BJ (cell line): ENCODE measurements at regions not wholly inside any gene's neighbourhood (a gene's known extent, or its start where the extent isn't known, plus 50 kb on each side); places are given as distances from the start of the nearest gene placed in this dataset.

Experiments used
- CTCF ChIA-PET: fragments of 350-600 bp; formaldehyde crosslinking; extraction: SDS; loops from one replicate; lab custom pipeline; 2021; ENCODE audit warnings: antibody characterized with exemption, inconsistent platforms; lab: Yijun Ruan, JAX
- POLR2A ChIA-PET: fragments of 300-600 bp; sonication (Branson Sonifier 250); formaldehyde crosslinking; extraction: SDS; loops from one replicate; lab custom pipeline; 2021; ENCODE audit warnings: antibody characterized with exemption; lab: Charles Lee
- DNase-seq: peaks from one replicate; pipeline ENCODE4 v3.0.0-alpha.2; 2011; ENCODE audit warnings: low read depth
- H3K27me3 ChIP-seq: 2 replicates; pipeline ENCODE4 v1.6.0; 2011; ENCODE audit warnings: low read length; ENCODE audit not compliant: control insufficient read depth, insufficient read depth
- H3K36me3 ChIP-seq: 2 replicates; pipeline ENCODE4 v1.5.1; 2011; ENCODE audit warnings: low read length; ENCODE audit not compliant: control insufficient read depth, insufficient read depth
- H3K4me3 ChIP-seq: 2 replicates; pipeline ENCODE4 v1.5.1; 2011; ENCODE audit warnings: low read depth, mild to moderate bottlenecking, control low read depth, low read length
- TF ChIP-seq, protein P1 (sequence below): IDR thresholded peaks from 2 replicates; pipeline ENCODE4 v1.5.1; 2011; ENCODE audit warnings: low read depth, mild to moderate bottlenecking, control low read depth, inconsistent platforms, low read length, moderate library complexity; ENCODE audit not compliant: insufficient read depth

DNA sequence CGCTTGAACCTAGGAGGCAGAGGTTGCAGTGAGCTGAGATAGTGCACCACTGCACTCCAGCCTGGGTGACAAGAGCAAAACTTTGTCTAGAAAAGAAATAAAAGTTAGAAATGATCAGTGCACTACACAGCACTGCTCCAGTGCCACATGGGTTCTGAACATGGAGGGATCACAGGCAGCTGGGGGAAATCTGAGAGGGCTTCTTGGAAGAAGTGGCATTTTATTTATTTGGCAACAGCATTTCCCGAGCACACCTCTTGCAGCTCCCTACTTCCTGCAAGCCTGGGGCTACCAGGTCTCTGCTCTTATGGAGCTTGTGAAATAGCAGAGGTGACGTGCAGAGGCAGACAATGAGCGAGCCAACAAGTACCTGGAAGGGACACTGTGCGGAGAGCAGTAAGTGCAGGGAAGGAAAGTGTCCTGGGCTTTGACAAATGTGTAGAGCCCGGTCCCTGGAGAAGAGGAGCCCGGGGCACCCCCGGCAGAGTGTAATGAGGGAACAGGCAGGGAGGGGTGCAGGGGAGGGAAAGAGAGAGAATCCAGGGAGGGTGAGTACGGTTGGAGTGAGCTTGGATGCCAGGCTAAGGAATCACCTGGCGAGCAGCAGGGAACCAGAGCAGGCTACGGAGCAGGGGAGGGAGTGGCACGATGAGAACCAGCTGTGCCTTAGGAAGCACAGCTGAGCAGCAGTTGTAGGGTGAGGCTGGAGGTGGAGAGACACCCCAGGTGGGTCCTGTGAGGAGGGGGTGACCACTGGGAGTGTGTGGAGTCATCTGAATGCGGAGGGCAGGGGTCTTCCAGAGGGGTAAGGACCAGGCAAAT lies 104.6 kb upstream of the CTBP2 start:
- TF ChIP-seq, protein P1, sequence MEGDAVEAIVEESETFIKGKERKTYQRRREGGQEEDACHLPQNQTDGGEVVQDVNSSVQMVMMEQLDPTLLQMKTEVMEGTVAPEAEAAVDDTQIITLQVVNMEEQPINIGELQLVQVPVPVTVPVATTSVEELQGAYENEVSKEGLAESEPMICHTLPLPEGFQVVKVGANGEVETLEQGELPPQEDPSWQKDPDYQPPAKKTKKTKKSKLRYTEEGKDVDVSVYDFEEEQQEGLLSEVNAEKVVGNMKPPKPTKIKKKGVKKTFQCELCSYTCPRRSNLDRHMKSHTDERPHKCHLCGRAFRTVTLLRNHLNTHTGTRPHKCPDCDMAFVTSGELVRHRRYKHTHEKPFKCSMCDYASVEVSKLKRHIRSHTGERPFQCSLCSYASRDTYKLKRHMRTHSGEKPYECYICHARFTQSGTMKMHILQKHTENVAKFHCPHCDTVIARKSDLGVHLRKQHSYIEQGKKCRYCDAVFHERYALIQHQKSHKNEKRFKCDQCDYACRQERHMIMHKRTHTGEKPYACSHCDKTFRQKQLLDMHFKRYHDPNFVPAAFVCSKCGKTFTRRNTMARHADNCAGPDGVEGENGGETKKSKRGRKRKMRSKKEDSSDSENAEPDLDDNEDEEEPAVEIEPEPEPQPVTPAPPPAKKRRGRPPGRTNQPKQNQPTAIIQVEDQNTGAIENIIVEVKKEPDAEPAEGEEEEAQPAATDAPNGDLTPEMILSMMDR = no peak
- POLR2A ChIA-PET = no interaction called here
- no peaks in the 10 kb centered on the region for H3K36me3 ChIP-seq
- DNase-seq = no peak
- no peaks in the 10 kb centered on the region for H3K27me3 ChIP-seq
- CTCF ChIA-PET = interaction anchor here (1.4 kb wide), 1 partner anchor 217 kb away, joined by 3 read pairs; no protein-coding TSS in a partner anchor
- H3K4me3 ChIP-seq = no peak overlapping the region

DNA sequence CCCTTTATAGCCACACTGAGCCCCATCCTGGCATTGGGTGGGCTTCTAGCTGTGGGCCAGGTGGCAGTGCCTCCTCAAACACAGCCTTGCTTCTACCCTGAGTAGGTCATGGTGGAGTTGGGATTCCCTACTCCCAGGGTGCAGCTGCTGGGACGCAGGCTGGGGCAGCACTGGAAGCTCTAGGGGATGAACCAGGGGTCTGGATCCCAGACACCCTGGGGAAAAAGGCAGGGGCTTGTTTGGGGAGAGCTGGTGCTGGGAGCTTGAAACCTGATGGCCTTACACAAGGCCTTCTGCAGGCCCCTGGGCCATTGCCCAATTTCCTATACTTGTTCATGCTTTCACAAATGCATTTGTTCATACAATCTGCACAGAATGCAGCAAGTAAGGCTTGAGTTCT lies 103.7 kb upstream of the CTBP2 start:
- POLR2A ChIA-PET = no interaction called here

DNA sequence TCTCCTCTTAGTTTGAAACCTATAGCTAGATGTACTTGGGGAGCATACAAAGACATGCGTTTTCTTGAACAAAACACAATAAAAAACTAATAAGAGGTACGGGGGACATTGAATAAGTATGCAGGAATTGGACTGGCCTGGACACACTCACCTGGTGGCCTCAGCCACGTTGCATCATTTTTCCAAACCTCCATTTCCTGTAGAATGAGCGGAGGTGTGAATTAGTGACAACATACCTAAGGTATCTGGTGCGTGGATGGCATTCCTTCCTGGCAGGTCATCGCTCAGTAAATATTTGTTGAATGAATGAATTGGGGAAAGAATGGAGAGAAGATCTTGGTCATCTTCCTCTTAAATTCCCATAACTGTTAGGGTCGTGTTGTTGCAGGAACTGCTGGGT lies 103.2 kb upstream of the CTBP2 start:
- TF ChIP-seq, protein P1 = no peak
- Histone ChIP-seq H3K36me3 (no peaks in the 10 kb centered on the region), H3K4me3 (no peak overlapping the region), H3K27me3 (no peaks in the 10 kb centered on the region)
- ChIA-PET CTCF (interaction anchor here (1.3 to 1.4 kb wide), 2 partner anchors 14 to 215 kb away, joined by 3 read pairs; no protein-coding TSS in a partner anchor), POLR2A (no interaction called here)
- peak; percentile 16 for DNase-seq

More for the DNA sequence above, 103.7 kb upstream of the CTBP2 start:
- H3K36me3 ChIP-seq = no peaks in the 10 kb centered on the region
- DNase-seq = no peak
- TF ChIP-seq, protein P1 = no peak
- CTCF ChIA-PET = interaction anchor here (1.3 to 1.4 kb wide), 2 partner anchors 13 to 216 kb away, joined by 3 read pairs; no protein-coding TSS in a partner anchor
- H3K27me3 ChIP-seq = no peaks in the 10 kb centered on the region
- no peak overlapping the region for H3K4me3 ChIP-seq

DNA sequence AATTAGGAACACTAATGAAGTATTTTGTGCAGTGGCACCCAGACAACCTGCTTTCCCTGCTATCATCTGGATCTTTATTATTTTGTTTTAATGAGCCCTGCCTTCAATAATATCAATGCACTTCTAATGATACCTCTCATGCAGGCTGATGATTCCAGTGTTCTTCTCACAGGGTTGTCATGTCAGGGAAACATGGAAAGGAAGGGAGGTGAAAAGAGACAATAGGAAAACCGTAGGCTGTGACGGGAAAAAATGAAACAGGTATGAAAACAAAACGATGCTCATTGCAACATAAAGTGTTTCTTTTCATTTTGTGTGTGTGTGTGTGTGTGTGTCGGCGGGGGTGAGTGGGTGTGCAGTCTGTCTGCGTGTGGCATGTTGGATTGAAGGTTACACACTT lies 102.6 kb upstream of the CTBP2 start:
- CTCF ChIA-PET = interaction anchor here (1.3 kb wide), 1 partner anchor 14 kb away, joined by 3 read pairs; no protein-coding TSS in a partner anchor
- POLR2A ChIA-PET = no interaction called here
- TF ChIP-seq, protein P1 = no peak
- DNase-seq = no peak
- Histone ChIP-seq H3K27me3 (no peaks in the 10 kb centered on the region), H3K36me3 (no peaks in the 10 kb centered on the region), H3K4me3 (no peak overlapping the region)

DNA sequence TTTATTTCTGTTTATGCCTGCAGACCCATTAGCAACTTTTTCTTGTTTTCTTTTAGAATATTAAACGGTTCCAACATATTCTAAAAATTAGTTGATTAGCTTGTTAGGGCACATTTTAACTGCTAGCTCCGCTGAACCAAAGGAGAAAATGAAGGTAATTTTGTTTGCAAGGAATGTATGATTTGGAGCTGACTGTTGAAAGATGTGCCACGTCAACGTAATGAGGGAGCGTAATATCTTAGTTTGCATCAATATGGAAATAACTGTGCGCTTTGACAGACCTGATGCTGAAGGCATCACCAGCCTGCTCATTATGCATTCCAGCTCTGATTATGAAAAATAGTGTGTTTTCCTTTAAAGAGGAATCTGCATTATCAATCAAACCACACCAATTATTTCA lies 102.0 kb upstream of the CTBP2 start:
- Histone ChIP-seq H3K27me3 (no peaks in the 10 kb centered on the region), H3K4me3 (no peak overlapping the region), H3K36me3 (no peaks in the 10 kb centered on the region)
- no peak for DNase-seq
- TF ChIP-seq, protein P1 = no peak
- CTCF ChIA-PET = no interaction called here
- POLR2A ChIA-PET = no interaction called here
